ENCODE measurements at regions not wholly inside any gene's neighbourhood (a gene's known extent, or its start where the extent isn't known, plus 50 kb on each side); places are given as distances from the start of the nearest gene placed in this dataset.

DNA sequence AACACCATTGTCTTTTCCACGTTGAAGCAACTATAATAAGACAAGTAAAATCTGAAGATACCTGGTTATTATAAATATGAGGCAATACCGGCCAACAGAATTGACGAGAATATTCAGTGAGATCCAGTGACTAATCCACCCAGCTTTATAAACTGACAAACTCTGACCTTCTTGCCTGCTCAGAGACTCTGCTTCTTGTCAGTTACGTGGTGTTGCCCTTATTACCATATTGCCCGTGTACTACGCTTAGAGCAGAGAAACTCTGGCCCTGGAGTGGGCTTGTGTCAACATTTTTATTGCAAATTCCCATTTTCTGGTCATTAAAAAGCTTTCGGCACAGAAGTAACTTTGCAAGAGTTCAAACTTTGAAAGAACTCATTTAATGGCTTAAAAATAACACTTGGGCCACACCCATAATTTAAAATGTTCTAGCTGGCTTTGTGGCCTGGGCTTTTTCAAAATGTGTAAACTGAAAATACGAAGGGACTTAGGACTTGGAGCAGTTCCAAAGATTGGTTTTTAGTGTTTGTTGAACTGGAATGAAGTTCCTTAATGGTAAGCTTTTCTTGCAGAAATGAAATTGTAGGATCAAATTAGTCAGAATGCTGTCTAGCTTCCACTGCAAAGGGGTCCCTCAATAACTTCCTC is 266.2 kb downstream of the LMO4 start:
- Histone ChIP-seq H3K4me1 (ENCODE audit: low read length) (peaks cover 52% of the 10 kb centered on the region), H3K27me3 (replicated peaks; ENCODE audit: insufficient read depth, low read length) (no peaks in the 10 kb centered on the region), H3K79me2 (ENCODE audit: low read length) (no peaks in the 10 kb centered on the region), H3K9me2 (replicated peaks; ENCODE audit: insufficient read depth, low read length) (no peaks in the 10 kb centered on the region), H3K4me2 (ENCODE audit: low read depth, low read length) (peak overlapping the region; percentile 52), H3K9ac (ENCODE audit: low read length) (peak overlapping the region; percentile 10; the same call in 1 of the 2 replicates), H3K36me3 (replicated peaks; ENCODE audit: insufficient read depth, low read length) (no peaks in the 10 kb centered on the region), H2AFZ (ENCODE audit: low read length) (peak overlapping the region; percentile 38), H4K20me1 (ENCODE audit: insufficient read depth, low read length) (no peaks in the 10 kb centered on the region), H3K9me3 (replicated peaks; ENCODE audit: insufficient read depth, low read length) (no peaks in the 10 kb centered on the region), H3K27ac (ENCODE audit: low read length) (peak overlapping the region; percentile 85), H3K4me3 (ENCODE audit: low read length) (peak overlapping the region; percentile 16; the same call in 1 of the 2 replicates), H3F3A (ENCODE audit: insufficient read depth, low read length) (peaks cover 25% of the 10 kb centered on the region)
- peak; percentile 29 for DNase-seq
- TF ChIP-seq, protein P1, sequence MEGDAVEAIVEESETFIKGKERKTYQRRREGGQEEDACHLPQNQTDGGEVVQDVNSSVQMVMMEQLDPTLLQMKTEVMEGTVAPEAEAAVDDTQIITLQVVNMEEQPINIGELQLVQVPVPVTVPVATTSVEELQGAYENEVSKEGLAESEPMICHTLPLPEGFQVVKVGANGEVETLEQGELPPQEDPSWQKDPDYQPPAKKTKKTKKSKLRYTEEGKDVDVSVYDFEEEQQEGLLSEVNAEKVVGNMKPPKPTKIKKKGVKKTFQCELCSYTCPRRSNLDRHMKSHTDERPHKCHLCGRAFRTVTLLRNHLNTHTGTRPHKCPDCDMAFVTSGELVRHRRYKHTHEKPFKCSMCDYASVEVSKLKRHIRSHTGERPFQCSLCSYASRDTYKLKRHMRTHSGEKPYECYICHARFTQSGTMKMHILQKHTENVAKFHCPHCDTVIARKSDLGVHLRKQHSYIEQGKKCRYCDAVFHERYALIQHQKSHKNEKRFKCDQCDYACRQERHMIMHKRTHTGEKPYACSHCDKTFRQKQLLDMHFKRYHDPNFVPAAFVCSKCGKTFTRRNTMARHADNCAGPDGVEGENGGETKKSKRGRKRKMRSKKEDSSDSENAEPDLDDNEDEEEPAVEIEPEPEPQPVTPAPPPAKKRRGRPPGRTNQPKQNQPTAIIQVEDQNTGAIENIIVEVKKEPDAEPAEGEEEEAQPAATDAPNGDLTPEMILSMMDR (IDR thresholded peaks at IDR 0.05; ENCODE audit: low read length), result no peak
- TF ChIP-seq EZH2phosphoT487 (IDR thresholded peaks at IDR 0.05; ENCODE audit: low read length), result no peak
- TF ChIP-seq EZH2 (optimal IDR thresholded peaks at IDR 0.05; ENCODE audit: low read depth, low read length), result no peak

DNA sequence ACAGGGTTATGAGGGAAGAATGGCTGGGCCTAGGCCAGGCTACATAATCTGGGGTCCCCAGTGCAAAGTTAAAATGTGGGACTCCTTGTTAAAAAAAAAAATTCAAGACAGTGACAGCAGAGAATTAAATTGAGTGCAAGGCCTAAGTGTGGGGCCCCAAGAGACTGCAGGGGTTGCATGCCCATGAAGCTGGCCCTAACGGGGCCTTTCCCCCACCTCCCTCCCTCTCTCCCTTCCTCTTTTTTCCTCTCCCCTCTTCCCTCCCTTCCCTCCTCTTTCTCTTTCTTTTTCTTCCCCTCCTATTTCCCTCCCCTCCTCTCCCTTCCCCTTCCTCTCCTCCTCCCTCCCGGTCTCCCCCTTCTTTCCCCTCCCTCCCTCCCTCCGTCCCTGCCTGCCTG is 266.7 kb downstream of the LMO4 start:
- Histone ChIP-seq H2AFZ (ENCODE audit: low read length) (peak overlapping the region; percentile 38), H3K4me2 (ENCODE audit: low read depth, low read length) (peak overlapping the region; percentile 52), H3K27me3 (replicated peaks; ENCODE audit: insufficient read depth, low read length) (no peaks in the 10 kb centered on the region), H3K9me2 (replicated peaks; ENCODE audit: insufficient read depth, low read length) (no peaks in the 10 kb centered on the region), H3K4me1 (ENCODE audit: low read length) (peaks cover 48% of the 10 kb centered on the region), H3K36me3 (replicated peaks; ENCODE audit: insufficient read depth, low read length) (no peaks in the 10 kb centered on the region), H3K27ac (ENCODE audit: low read length) (peak overlapping the region; percentile 85), H3K4me3 (ENCODE audit: low read length) (no peak overlapping the region), H3F3A (ENCODE audit: insufficient read depth, low read length) (peaks cover 25% of the 10 kb centered on the region), H3K79me2 (ENCODE audit: low read length) (no peaks in the 10 kb centered on the region), H3K9me3 (replicated peaks; ENCODE audit: insufficient read depth, low read length) (no peaks in the 10 kb centered on the region), H4K20me1 (ENCODE audit: insufficient read depth, low read length) (no peaks in the 10 kb centered on the region), H3K9ac (ENCODE audit: low read length) (peak overlapping the region; percentile 10; the same call in 1 of the 2 replicates)
- TF ChIP-seq, protein P1 (IDR thresholded peaks at IDR 0.05; ENCODE audit: low read length), result no peak
- TF ChIP-seq EZH2 (optimal IDR thresholded peaks at IDR 0.05; ENCODE audit: low read depth, low read length) (no peak), EZH2phosphoT487 (IDR thresholded peaks at IDR 0.05; ENCODE audit: low read length) (no peak)
- DNase-seq, result no peak

DNA sequence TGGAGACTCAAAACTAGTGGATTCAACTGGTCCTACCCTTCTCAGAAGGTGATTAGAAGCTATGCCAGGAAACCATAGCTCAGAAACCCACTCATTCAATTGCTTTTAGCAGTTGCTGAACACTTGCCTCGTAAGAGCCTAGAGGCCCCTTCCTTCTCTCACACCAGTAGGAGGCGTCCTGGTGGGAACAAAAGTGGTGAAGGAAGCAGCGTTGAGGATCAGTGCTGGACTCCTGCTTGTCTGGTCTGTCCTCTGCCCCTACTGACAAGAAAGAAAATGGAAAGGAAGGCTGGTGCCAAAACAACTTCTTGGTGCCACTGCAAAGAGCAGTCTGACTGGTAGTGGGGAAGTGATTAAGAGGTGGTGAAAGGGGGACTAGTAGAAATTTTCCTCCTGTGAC is 269.7 kb downstream of the LMO4 start:
- no peak overlapping the region for H3K4me2 ChIP-seq (ENCODE audit: low read depth, low read length)
- H3K79me2 ChIP-seq (ENCODE audit: low read length), result no peaks in the 10 kb centered on the region
- H3F3A ChIP-seq (ENCODE audit: insufficient read depth, low read length), result peaks cover 16% of the 10 kb centered on the region
- no peaks in the 10 kb centered on the region for H3K27me3 ChIP-seq (replicated peaks; ENCODE audit: insufficient read depth, low read length)
- peaks cover 25% of the 10 kb centered on the region for H3K4me1 ChIP-seq (ENCODE audit: low read length)
- DNase-seq, result no peak
- TF ChIP-seq, protein P1 (IDR thresholded peaks at IDR 0.05; ENCODE audit: low read length), result no peak
- TF ChIP-seq EZH2 (optimal IDR thresholded peaks at IDR 0.05; ENCODE audit: low read depth, low read length), result no peak
- no peaks in the 10 kb centered on the region for H3K9me2 ChIP-seq (replicated peaks; ENCODE audit: insufficient read depth, low read length)
- no peaks in the 10 kb centered on the region for H4K20me1 ChIP-seq (ENCODE audit: insufficient read depth, low read length)
- no peaks in the 10 kb centered on the region for H3K9me3 ChIP-seq (replicated peaks; ENCODE audit: insufficient read depth, low read length)
- no peak overlapping the region for H3K4me3 ChIP-seq (ENCODE audit: low read length)
- no peaks in the 10 kb centered on the region for H3K36me3 ChIP-seq (replicated peaks; ENCODE audit: insufficient read depth, low read length)
- H3K27ac ChIP-seq (ENCODE audit: low read length), result no peak overlapping the region
- no peak overlapping the region for H3K9ac ChIP-seq (ENCODE audit: low read length)
- no peak overlapping the region for H2AFZ ChIP-seq (ENCODE audit: low read length)
